NCI-H748 treated with DMSO at 0.1 percent for 48 hours (cell line): ENCODE measurements at regions not wholly inside any gene's neighbourhood (a gene's known extent, or its start where the extent isn't known, plus 50 kb on each side); places are given as distances from the start of the nearest gene placed in this dataset.

Experiments used
- DNase-seq: peaks from one replicate; lab custom pipeline; 2025; lab: John Stamatoyannopoulos, UW

GRCh38 chr4:1463088-1463926 is 57.1 kb upstream of the NKX1-1 start:
- no peak for DNase-seq

- no peak for DNase-seq
Observed at GRCh38 chr4:1462768-1463075, 56.5 kb upstream of the NKX1-1 start.

DNA sequence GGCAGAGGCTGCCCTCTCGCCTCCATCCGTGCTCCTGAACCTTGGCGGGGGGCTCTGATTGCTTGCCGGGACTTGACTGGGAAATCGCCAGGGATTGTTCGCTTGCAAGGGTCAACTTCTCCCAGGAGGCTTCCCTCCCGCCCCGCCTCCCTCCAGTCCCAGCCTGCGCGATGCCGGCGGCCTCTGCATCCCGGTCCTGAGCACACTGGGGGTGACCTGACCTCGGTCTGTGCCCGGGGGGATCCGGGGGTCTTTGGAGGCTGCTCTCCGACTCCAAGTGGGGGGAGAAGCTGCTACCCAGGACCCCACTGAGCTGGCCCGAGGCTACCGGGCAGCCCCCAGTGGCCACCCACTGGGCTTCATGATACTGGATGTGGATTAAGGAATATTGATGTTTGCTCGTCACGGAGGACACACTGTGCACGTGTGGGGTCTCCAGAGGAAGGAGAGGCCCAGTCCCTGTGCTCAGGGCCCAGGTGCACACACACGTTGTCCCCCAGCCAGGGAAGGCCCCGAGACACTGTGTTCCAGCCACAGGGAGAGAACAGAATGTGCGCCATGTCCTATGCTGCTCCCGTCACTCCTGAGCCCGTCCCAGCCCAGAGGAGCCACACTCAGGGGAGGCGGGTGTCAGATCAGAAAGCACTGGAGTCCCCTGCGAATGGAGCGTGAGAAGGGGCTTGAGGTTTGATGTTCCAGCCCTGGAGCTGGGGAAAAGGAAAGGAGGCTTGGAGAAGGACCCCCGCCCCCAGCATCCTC is 55.9 kb upstream of the NKX1-1 start:
- DNase-seq: no peak

DNA sequence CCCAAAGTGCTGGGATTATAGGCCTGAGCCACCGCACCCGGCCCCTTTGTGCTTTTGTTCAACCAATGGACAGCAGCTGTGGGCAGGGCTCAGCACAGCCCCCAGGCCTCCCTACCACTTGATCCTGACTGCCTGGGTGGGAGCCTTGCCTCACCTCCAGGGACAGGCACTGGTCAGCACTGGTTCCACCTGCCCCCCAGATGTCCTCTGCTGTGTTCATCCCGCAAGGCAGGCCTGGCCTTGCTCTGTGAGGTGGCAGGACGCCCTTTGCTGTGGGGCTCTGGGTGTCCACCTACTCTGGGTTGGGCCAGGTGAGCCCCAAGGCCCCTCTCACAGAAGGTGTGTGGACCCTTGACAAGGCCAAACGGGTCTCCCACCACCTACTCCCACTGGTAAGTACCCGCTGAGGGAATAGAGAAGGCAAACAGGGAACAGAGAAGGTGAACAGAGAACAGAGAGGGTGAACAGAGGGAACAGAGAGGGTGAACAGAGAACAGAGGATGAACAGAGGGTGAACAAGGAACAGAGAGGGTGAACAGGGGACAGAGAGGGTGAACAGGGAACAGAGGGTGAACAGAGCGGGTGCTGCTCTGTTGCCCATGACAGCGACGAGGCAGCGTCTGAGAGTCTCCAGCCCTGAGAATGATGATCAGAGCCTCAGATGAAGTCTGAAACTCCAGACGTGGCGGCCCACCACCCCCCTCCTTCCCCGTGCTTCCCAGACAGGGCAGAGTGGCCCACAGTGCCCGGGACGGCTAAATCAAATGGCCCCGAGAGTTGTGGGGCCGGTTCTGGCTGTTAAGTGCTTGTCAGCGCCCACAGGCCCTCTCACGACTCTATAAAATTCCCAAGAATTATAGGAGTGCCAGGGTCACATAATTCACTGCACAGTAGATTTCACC is 55.0 kb upstream of the NKX1-1 start:
- DNase-seq: no peak

DNA sequence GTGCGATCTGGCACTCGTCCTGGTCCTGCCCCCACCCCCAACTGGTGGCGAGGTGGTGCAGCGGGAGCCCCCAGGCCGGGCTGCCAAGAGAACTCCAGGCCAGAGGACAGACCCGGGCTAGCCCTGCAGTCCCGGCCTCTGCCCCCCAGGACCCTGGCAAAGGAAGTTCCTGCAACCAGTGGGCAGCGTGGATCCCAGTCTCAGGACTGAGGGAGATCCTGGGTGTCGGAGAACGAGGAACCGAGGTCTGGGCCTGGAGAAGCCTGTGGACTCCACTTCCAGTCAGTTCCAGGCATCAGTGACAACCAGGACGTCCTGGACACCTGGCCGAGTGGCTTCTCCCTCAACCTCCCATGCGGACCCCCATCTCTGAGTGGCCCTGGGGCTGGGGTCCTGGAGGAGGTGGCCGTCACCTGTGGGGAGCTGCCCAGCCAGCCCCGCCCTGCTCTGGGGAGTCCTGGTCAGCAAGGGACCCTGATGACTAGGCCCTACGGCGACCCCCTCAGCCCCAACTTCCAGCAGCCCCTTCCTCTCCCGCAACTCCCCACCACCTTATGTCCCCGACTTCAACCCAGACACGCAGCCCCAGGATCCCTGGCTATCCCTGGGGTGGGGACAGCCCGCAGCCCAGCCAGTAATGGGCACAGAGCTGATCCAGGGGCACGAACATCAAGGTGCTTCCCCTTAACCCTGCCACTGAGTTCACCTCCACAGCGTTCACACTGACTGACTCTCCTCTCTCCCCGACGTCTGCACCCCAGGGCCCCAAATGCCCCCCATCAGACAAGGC is 53.7 kb upstream of the NKX1-1 start:
- no peak for DNase-seq

DNA sequence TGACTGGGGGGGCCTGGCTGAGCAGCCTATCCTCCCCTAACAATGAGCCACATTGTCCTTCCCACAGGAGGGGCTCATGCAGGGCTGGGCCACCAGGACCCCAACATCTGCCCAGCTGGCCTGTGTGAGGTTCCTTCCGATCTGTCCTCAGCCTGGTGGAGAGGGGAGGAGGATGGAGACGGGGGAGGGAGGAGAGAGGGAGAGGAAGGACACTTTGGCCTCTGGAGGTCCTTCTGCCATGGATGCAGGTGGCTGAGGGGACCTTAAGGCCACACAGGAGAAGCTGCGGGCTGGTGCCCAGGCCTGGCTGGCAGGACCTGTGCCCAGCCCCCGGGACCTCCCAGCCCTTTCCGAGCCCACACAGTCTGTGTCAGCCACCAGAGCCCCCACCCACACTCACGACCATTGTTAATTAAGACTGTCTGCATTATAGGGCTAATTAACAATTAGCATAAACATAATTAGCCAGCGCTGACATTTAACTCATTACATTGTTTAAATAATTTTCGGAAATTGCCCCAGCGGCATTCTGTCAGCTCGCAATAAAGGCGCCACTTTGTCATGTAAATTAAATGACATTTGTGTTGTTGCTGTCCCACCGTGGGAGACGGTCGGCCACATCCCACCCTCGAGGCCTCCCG is 53.0 kb upstream of the NKX1-1 start:
- no peak for DNase-seq

DNA sequence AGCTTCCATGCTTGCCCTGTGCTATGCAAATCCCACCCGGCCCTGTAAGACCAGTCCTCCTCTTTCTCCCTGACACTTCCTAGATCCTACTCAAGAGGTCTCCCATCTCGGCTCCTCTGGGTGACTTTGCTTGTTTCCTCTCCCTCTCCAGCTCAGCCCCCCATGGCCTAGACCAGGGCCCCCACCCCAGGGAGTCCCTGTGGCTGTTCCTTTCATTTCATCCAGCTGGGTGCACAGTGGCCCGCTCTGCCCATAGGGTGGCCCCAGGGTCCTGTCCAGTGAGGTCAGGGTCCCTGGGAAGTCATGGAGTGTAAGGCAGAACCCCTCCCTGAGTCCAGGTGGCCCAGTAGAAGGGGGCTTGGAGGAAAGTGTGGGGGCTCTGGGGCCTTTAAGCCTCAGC is 52.3 kb upstream of the NKX1-1 start:
- DNase-seq: no peak
